Choroid plexus epithelial cell (primary cell): ENCODE measurements at regions not wholly inside any gene's neighbourhood (a gene's known extent, or its start where the extent isn't known, plus 50 kb on each side); places are given as distances from the start of the nearest gene placed in this dataset.

Experiments used
- DNase-seq: peaks from one replicate; pipeline ENCODE4 v3.0.0-alpha.2; 2010; ENCODE audit warnings: low read depth
- H3K4me3 ChIP-seq: 2 replicates; pipeline ENCODE4 v1.5.1; 2011; ENCODE audit warnings: low read depth, mild to moderate bottlenecking, control low read depth, low read length, moderate library complexity
- TF ChIP-seq, protein P1 (sequence below): conservative IDR thresholded peaks from 2 replicates; pipeline ENCODE4 v1.5.1; 2011; ENCODE audit warnings: low read depth, mild to moderate bottlenecking, control low read depth, inconsistent platforms, low read length, moderate library complexity

DNA sequence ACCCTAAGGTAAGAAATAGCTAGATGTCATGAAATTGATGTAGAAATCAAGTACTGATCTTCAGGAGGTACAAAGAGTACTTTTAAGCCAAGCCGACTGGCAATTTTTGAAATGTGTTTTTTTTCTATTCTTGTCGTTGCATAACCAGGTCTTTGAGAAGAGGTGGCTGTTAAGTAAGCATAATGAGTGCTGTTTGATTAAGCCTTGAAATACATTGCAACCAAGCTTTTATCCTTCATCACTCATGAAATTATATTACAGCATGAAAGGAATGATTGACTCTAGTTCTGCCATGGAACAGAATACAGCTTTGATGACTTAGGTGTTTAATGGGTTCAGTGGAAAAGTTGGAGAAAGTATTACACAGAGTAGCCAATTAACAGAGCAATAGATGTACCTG lies 1720.2 kb upstream of the SEL1L start:
- no peak for DNase-seq
- TF ChIP-seq, protein P1, sequence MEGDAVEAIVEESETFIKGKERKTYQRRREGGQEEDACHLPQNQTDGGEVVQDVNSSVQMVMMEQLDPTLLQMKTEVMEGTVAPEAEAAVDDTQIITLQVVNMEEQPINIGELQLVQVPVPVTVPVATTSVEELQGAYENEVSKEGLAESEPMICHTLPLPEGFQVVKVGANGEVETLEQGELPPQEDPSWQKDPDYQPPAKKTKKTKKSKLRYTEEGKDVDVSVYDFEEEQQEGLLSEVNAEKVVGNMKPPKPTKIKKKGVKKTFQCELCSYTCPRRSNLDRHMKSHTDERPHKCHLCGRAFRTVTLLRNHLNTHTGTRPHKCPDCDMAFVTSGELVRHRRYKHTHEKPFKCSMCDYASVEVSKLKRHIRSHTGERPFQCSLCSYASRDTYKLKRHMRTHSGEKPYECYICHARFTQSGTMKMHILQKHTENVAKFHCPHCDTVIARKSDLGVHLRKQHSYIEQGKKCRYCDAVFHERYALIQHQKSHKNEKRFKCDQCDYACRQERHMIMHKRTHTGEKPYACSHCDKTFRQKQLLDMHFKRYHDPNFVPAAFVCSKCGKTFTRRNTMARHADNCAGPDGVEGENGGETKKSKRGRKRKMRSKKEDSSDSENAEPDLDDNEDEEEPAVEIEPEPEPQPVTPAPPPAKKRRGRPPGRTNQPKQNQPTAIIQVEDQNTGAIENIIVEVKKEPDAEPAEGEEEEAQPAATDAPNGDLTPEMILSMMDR: no peak
- no peak overlapping the region for H3K4me3 ChIP-seq

DNA sequence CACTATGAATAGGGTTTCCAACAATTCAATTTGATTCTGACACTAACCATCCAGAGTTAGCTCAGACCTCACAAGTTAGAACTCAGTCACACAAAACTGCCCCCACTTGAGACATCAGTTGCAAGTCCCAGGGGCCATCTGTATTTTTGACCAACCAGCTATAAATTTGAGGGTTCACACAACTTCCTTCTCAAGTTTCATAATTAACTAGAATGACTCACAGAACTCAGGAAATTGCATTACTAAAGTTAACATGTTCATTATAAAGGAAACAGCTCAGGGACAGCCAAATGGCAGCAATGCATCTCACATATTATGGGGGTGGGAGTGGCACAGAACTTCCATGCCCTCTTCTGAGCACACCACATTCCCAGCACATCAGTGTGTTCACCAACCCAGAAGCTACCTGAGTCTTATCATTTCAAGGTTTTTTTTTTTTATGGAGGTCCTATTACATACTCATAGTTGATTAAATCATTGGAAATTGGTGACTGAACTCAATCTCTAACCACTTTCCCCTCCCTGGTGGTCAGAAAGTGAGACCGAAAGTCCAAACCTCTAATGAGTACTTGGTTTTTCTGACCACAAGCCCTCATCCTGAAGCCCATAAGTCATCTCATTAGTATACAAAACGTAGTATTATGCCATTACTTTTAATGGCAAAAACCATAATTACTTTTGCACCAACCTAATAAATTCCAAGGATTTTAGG lies 1721.5 kb upstream of the SEL1L start:
- TF ChIP-seq, protein P1: no peak
- H3K4me3 ChIP-seq: no peak overlapping the region
- DNase-seq: peak; percentile 1

DNA sequence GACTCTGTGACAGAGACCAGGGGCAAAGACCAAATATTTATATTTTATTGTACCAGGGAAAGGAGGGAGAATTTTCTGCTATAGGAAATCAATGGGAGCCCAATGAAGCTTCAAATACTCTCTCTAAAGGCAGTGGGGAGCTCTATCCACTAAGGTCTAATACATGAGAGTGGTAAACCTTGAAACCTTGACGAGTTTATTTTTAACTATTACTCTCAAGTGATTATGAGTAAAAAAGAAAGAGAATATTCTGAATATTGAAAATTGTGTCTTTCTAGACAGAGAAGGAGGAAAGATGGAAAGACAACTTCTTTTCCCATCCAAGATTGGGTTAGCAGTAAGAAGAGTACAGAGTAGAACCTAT lies 1722.1 kb upstream of the SEL1L start:
- DNase-seq: no peak
- no peak overlapping the region for H3K4me3 ChIP-seq
- TF ChIP-seq, protein P1: no peak

GRCh38 chr14:83257466-83258439 lies 1724.1 kb upstream of the SEL1L start:
- H3K4me3 ChIP-seq: no peak overlapping the region
- DNase-seq: no peak
- TF ChIP-seq, protein P1: no peak

DNA sequence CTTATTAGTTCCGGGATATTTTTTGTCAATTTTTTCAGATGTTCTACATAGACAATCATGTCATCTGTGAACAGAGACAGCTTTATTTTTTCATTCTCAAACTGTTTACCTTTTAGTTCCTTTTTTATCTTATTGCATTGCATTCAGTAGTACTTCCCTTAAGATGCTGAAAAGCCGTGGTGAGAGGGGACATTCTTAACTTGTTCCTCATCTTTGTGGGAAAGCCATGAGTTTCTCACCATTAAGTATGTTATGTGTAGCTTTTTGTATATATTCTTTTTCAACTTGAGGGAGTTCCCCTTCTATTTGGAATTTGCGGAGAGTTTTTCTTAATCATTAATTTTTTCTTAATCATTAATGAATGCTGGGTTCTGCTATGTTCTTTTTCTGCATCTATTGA lies 1727.1 kb upstream of the SEL1L start:
- peak; percentile 19 for DNase-seq
- H3K4me3 ChIP-seq: no peak overlapping the region
- TF ChIP-seq, protein P1: no peak

GRCh38 chr14:83269583-83269982 lies 1735.9 kb upstream of the SEL1L start:
- DNase-seq: no peak
- TF ChIP-seq, protein P1: no peak
- no peak overlapping the region for H3K4me3 ChIP-seq

DNA sequence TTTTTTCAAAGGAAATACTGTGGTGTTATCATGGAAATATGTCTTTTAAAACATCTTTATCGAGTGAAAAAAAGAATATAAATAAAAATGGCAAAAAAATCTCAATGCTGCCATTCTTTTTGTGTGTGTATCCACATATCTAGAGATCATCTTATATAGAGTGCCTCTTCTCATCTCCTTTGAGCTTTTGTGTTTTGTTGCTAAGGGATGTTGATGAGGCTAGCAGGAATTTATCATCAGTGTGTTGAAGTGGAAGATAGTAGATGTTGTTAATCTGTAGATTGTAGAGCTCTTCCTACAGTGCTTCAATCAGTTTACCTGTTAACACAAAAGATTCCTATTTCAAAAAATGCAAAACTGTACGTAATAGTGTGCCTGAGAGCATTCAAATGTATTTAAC lies 1738.0 kb upstream of the SEL1L start:
- DNase-seq: no peak
- TF ChIP-seq, protein P1: no peak
- no peak overlapping the region for H3K4me3 ChIP-seq
